Brain microvascular endothelial cell (primary cell): ENCODE measurements at regions not wholly inside any gene's neighbourhood (a gene's known extent, or its start where the extent isn't known, plus 50 kb on each side); places are given as distances from the start of the nearest gene placed in this dataset.

ENCODE experiments used
- DNase-seq: peaks from one replicate; pipeline ENCODE4 v3.0.0-alpha.2; 2020
- H3K27ac ChIP-seq: fragments of 250-450 bp; sonication (Bioruptor Pico); 2 replicates; pipeline ENCODE4 v1.5.1; 2020; ENCODE audit warnings: mild to moderate bottlenecking, moderate library complexity
- H3K27me3 ChIP-seq: fragments of 250-450 bp; sonication (Bioruptor Pico); replicated peaks from 2 replicates; pipeline ENCODE4 v1.5.1; 2020; ENCODE audit warnings: mild to moderate bottlenecking
- H3K36me3 ChIP-seq: fragments of 250-450 bp; sonication (Bioruptor Pico); replicated peaks from 2 replicates; pipeline ENCODE4 v1.5.1; 2020; ENCODE audit warnings: mild to moderate bottlenecking
- H3K4me3 ChIP-seq: 2 replicates; pipeline ENCODE4 v1.5.1; 2011; ENCODE audit warnings: low read depth, mild to moderate bottlenecking, control low read depth, low read length, moderate library complexity
- in situ Hi-C: cut with HindIII; loops from 2 replicates; pipeline ENCODE4 v1.10.0; 2017; ENCODE audit warnings: low sequenced_read_pairs, low pct_ligation_motif_present
- TF ChIP-seq, protein P1 (sequence below): IDR thresholded peaks from 2 replicates; pipeline ENCODE4 v1.5.1; 2011; ENCODE audit warnings: low read depth, mild to moderate bottlenecking, moderate library complexity, low read length, control low read depth, inconsistent platforms; ENCODE audit errors: missing control alignments

DNA sequence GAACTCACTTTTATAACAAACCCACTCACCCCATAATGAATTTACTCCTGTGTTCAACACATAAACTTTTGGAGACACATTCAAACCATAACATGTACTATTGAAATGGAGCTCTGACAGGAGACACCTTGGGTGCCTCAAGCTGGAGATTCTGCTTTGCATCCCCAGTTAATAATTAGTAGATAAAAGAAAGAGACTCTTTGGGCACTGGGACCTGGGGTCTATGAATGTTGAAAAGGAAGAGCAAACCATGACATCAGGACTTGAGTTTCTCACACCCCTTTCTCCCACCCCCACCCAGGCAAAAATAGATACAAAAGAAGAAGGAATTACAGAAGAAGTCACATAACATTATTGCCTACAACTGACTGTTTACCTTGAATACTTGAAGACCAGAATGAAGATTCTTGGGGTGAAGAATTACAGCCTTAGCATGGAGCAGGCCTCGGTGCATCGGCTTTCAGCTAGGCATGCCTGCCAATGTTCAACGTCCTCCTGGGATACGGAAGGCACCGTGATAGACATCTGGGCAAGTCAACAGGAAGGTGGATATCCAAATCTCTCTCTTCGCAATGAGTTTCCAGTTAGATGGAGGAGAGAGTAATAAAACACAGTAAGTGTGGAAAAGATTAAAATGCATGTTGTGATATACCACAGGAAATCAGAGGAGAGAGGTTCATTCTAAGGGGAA lies 316.0 kb downstream of the TRIML1 start:
- TF ChIP-seq, protein P1, sequence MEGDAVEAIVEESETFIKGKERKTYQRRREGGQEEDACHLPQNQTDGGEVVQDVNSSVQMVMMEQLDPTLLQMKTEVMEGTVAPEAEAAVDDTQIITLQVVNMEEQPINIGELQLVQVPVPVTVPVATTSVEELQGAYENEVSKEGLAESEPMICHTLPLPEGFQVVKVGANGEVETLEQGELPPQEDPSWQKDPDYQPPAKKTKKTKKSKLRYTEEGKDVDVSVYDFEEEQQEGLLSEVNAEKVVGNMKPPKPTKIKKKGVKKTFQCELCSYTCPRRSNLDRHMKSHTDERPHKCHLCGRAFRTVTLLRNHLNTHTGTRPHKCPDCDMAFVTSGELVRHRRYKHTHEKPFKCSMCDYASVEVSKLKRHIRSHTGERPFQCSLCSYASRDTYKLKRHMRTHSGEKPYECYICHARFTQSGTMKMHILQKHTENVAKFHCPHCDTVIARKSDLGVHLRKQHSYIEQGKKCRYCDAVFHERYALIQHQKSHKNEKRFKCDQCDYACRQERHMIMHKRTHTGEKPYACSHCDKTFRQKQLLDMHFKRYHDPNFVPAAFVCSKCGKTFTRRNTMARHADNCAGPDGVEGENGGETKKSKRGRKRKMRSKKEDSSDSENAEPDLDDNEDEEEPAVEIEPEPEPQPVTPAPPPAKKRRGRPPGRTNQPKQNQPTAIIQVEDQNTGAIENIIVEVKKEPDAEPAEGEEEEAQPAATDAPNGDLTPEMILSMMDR = no peak
- Histone ChIP-seq H3K27ac (no peak overlapping the region), H3K27me3 (no peaks in the 10 kb centered on the region), H3K4me3 (no peak overlapping the region), H3K36me3 (no peaks in the 10 kb centered on the region)
- DNase-seq = peak; percentile 18
- in situ Hi-C loops = no loop called here

DNA sequence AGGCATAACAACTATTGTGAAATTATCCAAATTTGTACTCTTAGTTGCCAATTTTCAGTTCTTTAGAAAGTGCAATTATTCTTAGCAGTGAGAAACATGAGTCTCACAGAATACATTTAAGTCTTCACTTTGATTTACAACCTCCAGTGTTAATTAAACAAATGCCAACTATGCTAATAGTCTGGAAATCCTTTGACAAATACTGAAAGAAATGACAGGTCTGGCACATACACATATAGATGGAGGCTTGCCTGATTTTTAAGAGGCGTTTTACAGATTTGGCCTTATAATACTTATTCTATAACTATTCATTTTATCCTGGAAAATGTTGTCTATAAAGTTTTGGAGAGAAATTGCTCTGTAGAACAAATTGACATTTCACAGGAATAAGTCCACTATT lies 320.1 kb downstream of the TRIML1 start:
- Histone ChIP-seq H3K36me3 (no peaks in the 10 kb centered on the region), H3K27ac (no peak overlapping the region), H3K27me3 (no peaks in the 10 kb centered on the region), H3K4me3 (no peak overlapping the region)
- DNase-seq = no peak
- TF ChIP-seq, protein P1 = no peak
- in situ Hi-C loops = no loop called here

DNA sequence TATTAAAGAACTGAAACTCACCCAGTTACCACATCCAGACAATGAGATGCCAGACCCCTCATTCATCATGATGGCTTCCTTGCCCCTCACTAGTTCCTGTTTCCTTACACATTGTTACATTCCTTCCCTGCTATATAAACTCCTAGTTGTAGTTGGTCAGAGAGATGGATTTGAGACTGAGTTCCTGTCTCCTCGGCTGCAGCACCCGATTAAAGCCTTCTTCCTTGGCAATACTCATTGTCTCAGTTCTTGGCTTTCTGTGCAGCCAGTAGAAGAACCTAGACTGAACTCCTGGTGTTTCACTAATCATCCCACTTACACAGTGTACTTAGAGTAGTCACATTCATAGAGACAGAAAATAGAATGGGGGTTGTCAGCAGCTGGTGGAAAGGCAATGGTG lies 324.7 kb downstream of the TRIML1 start:
- H3K4me3 ChIP-seq = no peak overlapping the region
- in situ Hi-C loops = no loop called here
- H3K36me3 ChIP-seq = no peaks in the 10 kb centered on the region
- no peaks in the 10 kb centered on the region for H3K27me3 ChIP-seq
- no peak overlapping the region for H3K27ac ChIP-seq
- TF ChIP-seq, protein P1 = no peak
- DNase-seq = no peak

DNA sequence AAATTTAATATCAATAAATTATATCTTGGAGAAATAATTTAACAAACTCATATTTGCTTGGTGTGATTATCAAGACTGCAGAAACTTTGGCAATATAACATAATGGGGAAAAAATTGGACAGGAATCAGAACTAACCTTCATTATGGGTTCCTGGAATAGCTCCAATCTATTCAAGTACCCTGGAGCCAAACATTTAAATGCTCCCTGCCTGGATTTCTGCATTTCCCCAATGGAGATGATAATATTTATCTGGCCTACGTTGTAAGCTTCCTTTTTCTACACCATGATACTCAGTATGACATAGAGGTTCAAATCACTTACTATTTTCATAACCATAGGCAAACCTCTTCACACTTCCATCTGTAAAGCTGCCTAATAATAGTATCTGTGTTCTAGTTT lies 326.8 kb downstream of the TRIML1 start:
- TF ChIP-seq, protein P1 = no peak
- in situ Hi-C loops = no loop called here
- H3K4me3 ChIP-seq = no peak overlapping the region
- no peaks in the 10 kb centered on the region for H3K27me3 ChIP-seq
- no peak for DNase-seq
- H3K27ac ChIP-seq = no peak overlapping the region
- H3K36me3 ChIP-seq = no peaks in the 10 kb centered on the region

DNA sequence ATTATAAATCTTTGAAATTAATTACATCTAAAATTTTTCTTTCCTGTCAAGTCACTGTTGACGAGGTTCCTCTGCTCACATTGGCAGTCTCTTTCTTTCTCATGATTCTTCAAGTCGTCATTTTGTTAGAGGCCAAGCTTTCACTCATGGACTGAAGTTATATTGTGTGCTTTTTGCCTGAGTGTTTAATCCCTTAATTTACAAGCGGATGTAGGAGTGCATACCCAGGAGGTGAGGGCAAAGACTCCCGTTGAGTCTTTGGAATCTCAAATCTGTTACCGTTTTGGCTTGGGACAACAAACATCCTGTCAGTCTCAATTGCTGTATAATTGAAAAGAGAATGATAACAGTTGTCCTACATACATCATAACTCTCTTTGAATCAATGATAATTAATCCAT lies 345.0 kb downstream of the TRIML1 start:
- in situ Hi-C loops = no loop called here
- Histone ChIP-seq H3K4me3 (no peak overlapping the region), H3K36me3 (no peaks in the 10 kb centered on the region), H3K27me3 (no peaks in the 10 kb centered on the region), H3K27ac (no peak overlapping the region)
- TF ChIP-seq, protein P1 = no peak
- no peak for DNase-seq

DNA sequence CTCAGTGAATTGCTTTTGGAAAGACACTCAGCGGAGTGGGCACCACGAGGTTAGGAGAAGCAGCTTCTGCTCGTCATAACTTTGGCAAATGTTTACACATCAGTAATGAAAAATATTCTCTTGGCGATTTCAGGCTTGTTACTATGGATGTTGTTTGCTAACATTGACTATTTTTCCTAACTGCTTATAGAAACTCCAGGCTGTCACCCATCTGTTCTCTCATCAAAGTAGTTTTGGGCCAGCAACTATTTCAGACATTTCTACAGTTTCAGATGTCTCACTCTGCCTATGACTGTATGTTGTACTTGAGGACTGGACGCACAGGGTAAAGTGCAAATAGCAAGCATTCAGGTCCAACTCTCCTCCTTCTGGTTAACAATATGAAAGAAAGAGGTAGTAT lies 346.7 kb downstream of the TRIML1 start:
- Histone ChIP-seq H3K4me3 (no peak overlapping the region), H3K36me3 (no peaks in the 10 kb centered on the region), H3K27me3 (no peaks in the 10 kb centered on the region), H3K27ac (no peak overlapping the region)
- TF ChIP-seq, protein P1 = no peak
- no peak for DNase-seq
- in situ Hi-C loops = no loop called here
